H1 (cell line): ENCODE measurements at regions not wholly inside any gene's neighbourhood (a gene's known extent, or its start where the extent isn't known, plus 50 kb on each side); places are given as distances from the start of the nearest gene placed in this dataset.

ENCODE experiments used
- CTCF ChIA-PET: fragments of 300-600 bp; sonication (Branson Sonifier 250); formaldehyde crosslinking; loops from one replicate; lab custom pipeline; 2021; ENCODE audit not compliant: partially characterized antibody; lab: Charles Lee
- POLR2A ChIA-PET: fragments of 300-600 bp; sonication (Branson Sonifier 250); formaldehyde crosslinking; loops from one replicate; lab custom pipeline; 2021; ENCODE audit warnings: inconsistent platforms; ENCODE audit not compliant: partially characterized antibody; lab: Charles Lee
- DNase-seq, 2 experiments: peaks; one replicate each; pipeline versions ENCODE4 v3.0.0 to v3.0.0-alpha.2; 2010 to 2022; ENCODE audit warnings: low spot score in 2 of 2, low read depth in 1 of 2, mixed read lengths in 1 of 2
- FAIRE-seq: peaks from 2 replicates; lab custom pipeline; 2011; peaks lifted over from hg19 to GRCh38; lab: Jason Lieb, UNC
- H2AFZ ChIP-seq: 2 replicates; pipeline ENCODE4 v1.8.1; 2012; ENCODE audit warnings: low read length, inconsistent platforms
- H2AK5ac ChIP-seq: 2 replicates; pipeline ENCODE4 v1.6.1; 2013; ENCODE audit warnings: low read depth, low read length
- H2BK120ac ChIP-seq: replicated peaks from 2 replicates; pipeline ENCODE3; 2013; ENCODE audit warnings: low read depth, low read length, inconsistent platforms
- H2BK12ac ChIP-seq: 2 replicates; pipeline ENCODE4 v1.6.1; 2013; ENCODE audit warnings: low read depth, low read length
- H2BK15ac ChIP-seq: 2 replicates; pipeline ENCODE4 v1.6.1; 2013; ENCODE audit warnings: low read length
- H2BK20ac ChIP-seq: 2 replicates; pipeline ENCODE4 v1.6.1; 2013; ENCODE audit warnings: low read length
- H2BK5ac ChIP-seq: 2 replicates; pipeline ENCODE4 v1.6.1; 2013; ENCODE audit warnings: low read depth, low read length
- H3K14ac ChIP-seq: 2 replicates; pipeline ENCODE4 v1.6.1; 2013; ENCODE audit warnings: inconsistent platforms; ENCODE audit not compliant: insufficient read length
- H3K18ac ChIP-seq: 2 replicates; pipeline ENCODE4 v1.6.1; 2013; ENCODE audit warnings: low read length; ENCODE audit errors: extremely low read depth
- H3K23ac ChIP-seq: 2 replicates; pipeline ENCODE4 v1.6.1; 2013; ENCODE audit warnings: inconsistent platforms; ENCODE audit not compliant: insufficient read length
- H3K23me2 ChIP-seq: 2 replicates; pipeline ENCODE4 v1.6.1; 2013; ENCODE audit warnings: low read depth, low read length
- H3K27ac ChIP-seq: 2 replicates; pipeline ENCODE4 v1.6.1; 2011; ENCODE audit warnings: low read depth, low read length, inconsistent platforms
- H3K27me3 ChIP-seq, 4 experiments: replicated peaks in 1 of 4; 1 replicate in 1 of 4; 2 replicates in 3 of 4; pipeline versions ENCODE4 v1.6.1 to v1.8.1; 2011 to 2013; ENCODE audit warnings: low read length in 3 of 4, mild to moderate bottlenecking in 3 of 4, inconsistent platforms in 2 of 4, mixed read lengths in 2 of 4, moderate library complexity in 1 of 4; ENCODE audit not compliant: control insufficient read depth in 3 of 4, insufficient read depth in 3 of 4; ENCODE audit errors: extremely low read depth in 1 of 4
- H3K36me3 ChIP-seq, 4 experiments: 2 replicates each; pipeline versions ENCODE4 v1.6.1 to v1.8.1; 2011 to 2013; ENCODE audit warnings: mild to moderate bottlenecking in 4 of 4, low read length in 3 of 4, moderate library complexity in 2 of 4, control low read depth in 1 of 4, inconsistent platforms in 1 of 4; ENCODE audit not compliant: insufficient read depth in 4 of 4, control insufficient read depth in 2 of 4
- H3K4ac ChIP-seq: replicated peaks from 2 replicates; pipeline ENCODE3; 2013; ENCODE audit warnings: low read length, low read depth, mixed read lengths, inconsistent platforms; ENCODE audit not compliant: insufficient read length
- H3K4me1 ChIP-seq, 4 experiments: replicated peaks in 1 of 4; 1 replicate in 1 of 4; 2 replicates in 3 of 4; pipeline versions ENCODE4 v1.6.1 to v1.8.1; 2011 to 2013; ENCODE audit warnings: low read length in 3 of 4, inconsistent platforms in 2 of 4, mixed read lengths in 1 of 4; ENCODE audit not compliant: insufficient read depth in 4 of 4, control insufficient read depth in 3 of 4
- H3K4me2 ChIP-seq, 2 experiments: 2 replicates each; pipeline versions ENCODE4 v1.6.1 to v1.8.1; 2011 to 2013; ENCODE audit warnings: low read depth in 2 of 2, low read length in 2 of 2, control low read depth in 1 of 2, inconsistent platforms in 1 of 2, mild to moderate bottlenecking in 1 of 2; ENCODE audit not compliant: insufficient read depth in 1 of 2
- H3K4me3 ChIP-seq, 4 experiments: fragments of 200-600, 300-600 bp in 1 of 4; sonication (generic), shearing (Covaris generic), sonication (Bioruptor Twin) in 1 of 4; 2 replicates each; pipeline versions ENCODE4 v1.5.1 to v1.8.1; 2011 to 2016; ENCODE audit warnings: low read length in 4 of 4, low read depth in 3 of 4, control low read depth in 2 of 4, inconsistent platforms in 2 of 4, mild to moderate bottlenecking in 2 of 4, mixed read lengths in 1 of 4, moderate library complexity in 1 of 4; ENCODE audit not compliant: insufficient read depth in 2 of 4; ENCODE audit errors: extremely low read depth in 1 of 4
- H3K56ac ChIP-seq: replicated peaks from 2 replicates; pipeline ENCODE3; 2013; ENCODE audit warnings: low read depth, mild to moderate bottlenecking, mixed read lengths, low read length, inconsistent platforms; ENCODE audit not compliant: insufficient read length
- H3K79me1 ChIP-seq: 2 replicates; pipeline ENCODE4 v1.6.1; 2013; ENCODE audit warnings: low read depth, low read length, control low read depth
- H3K79me2 ChIP-seq, 2 experiments: 2 replicates each; pipeline versions ENCODE4 v1.6.1 to v1.8.1; 2012 to 2013; ENCODE audit warnings: low read length in 2 of 2, mild to moderate bottlenecking in 2 of 2, inconsistent platforms in 1 of 2; ENCODE audit not compliant: insufficient read depth in 2 of 2, control insufficient read depth in 1 of 2
- H3K9ac ChIP-seq, 4 experiments: replicated peaks in 1 of 4; 1 replicate in 1 of 4; 2 replicates in 3 of 4; pipeline versions ENCODE4 v1.6.1 to v1.8.1; 2011 to 2013; ENCODE audit warnings: low read depth in 3 of 4, low read length in 3 of 4, control low read depth in 2 of 4, mild to moderate bottlenecking in 2 of 4, moderate library complexity in 2 of 4, inconsistent platforms in 1 of 4; ENCODE audit errors: extremely low read depth in 1 of 4
- H3K9me3 ChIP-seq, 2 experiments: 2 replicates each; pipeline versions ENCODE4 v1.6.1 to v1.8.1; 2012 to 2013; ENCODE audit warnings: mild to moderate bottlenecking in 2 of 2, moderate library complexity in 2 of 2, control low read depth in 1 of 2, inconsistent platforms in 1 of 2, low read depth in 1 of 2, low read length in 1 of 2, mixed read lengths in 1 of 2; ENCODE audit not compliant: insufficient read depth in 2 of 2
- H4K20me1 ChIP-seq, 2 experiments: replicated peaks in 1 of 2; 2 replicates each; pipeline versions ENCODE3 to v1.8.1; 2011 to 2013; ENCODE audit warnings: inconsistent platforms in 2 of 2, low read length in 2 of 2, mild to moderate bottlenecking in 1 of 2; ENCODE audit not compliant: insufficient read depth in 2 of 2, control insufficient read depth in 1 of 2
- H4K5ac ChIP-seq: 2 replicates; pipeline ENCODE4 v1.6.1; 2013; ENCODE audit warnings: low read length, low read depth, mixed read lengths, inconsistent platforms; ENCODE audit not compliant: insufficient read length
- H4K8ac ChIP-seq: 2 replicates; pipeline ENCODE4 v1.8.0; 2013; ENCODE audit warnings: mild to moderate bottlenecking, moderate library complexity, low read length, inconsistent platforms; ENCODE audit not compliant: insufficient read depth; ENCODE audit errors: extremely low read depth
- H4K91ac ChIP-seq: replicated peaks from 2 replicates; pipeline ENCODE3; 2013; ENCODE audit warnings: low read length, mixed read lengths, inconsistent platforms; ENCODE audit not compliant: insufficient read length
- BRCA1 ChIP-seq: IDR thresholded peaks from 2 replicates; pipeline ENCODE4 v1.6.1; 2012; ENCODE audit warnings: low read depth, low read length, improper control_type of control experiment
- RFX5 ChIP-seq: IDR thresholded peaks from 2 replicates; pipeline ENCODE4 v1.6.1; 2011; ENCODE audit warnings: low read depth, low read length, improper control_type of control experiment, borderline replicate concordance
- SAP30 ChIP-seq: fragments of 300-600 bp; sonication (generic); IDR thresholded peaks from 2 replicates; pipeline ENCODE4 v1.7.1; 2012; ENCODE audit warnings: low read length, moderate library complexity, mild to moderate bottlenecking, inconsistent platforms; ENCODE audit not compliant: insufficient read depth, insufficient replicate concordance
- SIN3A ChIP-seq, 2 experiments: IDR thresholded peaks in 1 of 2; conservative IDR thresholded peaks in 1 of 2; 2 replicates each; pipeline ENCODE4 v1.6.1; 2011 to 2012; ENCODE audit warnings: low read length in 2 of 2, improper control_type of control experiment in 1 of 2, low read depth in 1 of 2, mild to moderate bottlenecking in 1 of 2
- YY1 ChIP-seq: IDR thresholded peaks from 2 replicates; pipeline ENCODE4 v1.6.1; 2011; ENCODE audit warnings: low read depth, mild to moderate bottlenecking, low read length
- WGBS, 2 experiments: shearing (Covaris generic) in 1 of 2; methylation state at CpG; one replicate each; pipeline versions ENCODE4 v1.1.6 to v1.1.7; 2013 to 2015; ENCODE audit warnings: low lambda C conversion rate in 2 of 2, mixed read lengths in 2 of 2, inconsistent platforms in 1 of 2, low coverage in 1 of 2, missing lambda C conversion rate in 1 of 2; ENCODE audit not compliant: insufficient replicate concordance in 2 of 2, insufficient coverage in 1 of 2, insufficient read length in 1 of 2; ENCODE audit errors: extremely low coverage in 1 of 2, missing lambda C conversion rate in 1 of 2; 5-methylcytosine and 5-hydroxymethylcytosine counted together
- TF ChIP-seq, protein P1 (sequence below): IDR thresholded peaks from 2 replicates; pipeline ENCODE4 v1.6.1; 2012; ENCODE audit warnings: inconsistent platforms
- TF ChIP-seq, protein P2 (sequence below): IDR thresholded peaks from 2 replicates; pipeline ENCODE4 v1.6.1; 2011; ENCODE audit warnings: low read length, improper control_type of control experiment

DNA sequence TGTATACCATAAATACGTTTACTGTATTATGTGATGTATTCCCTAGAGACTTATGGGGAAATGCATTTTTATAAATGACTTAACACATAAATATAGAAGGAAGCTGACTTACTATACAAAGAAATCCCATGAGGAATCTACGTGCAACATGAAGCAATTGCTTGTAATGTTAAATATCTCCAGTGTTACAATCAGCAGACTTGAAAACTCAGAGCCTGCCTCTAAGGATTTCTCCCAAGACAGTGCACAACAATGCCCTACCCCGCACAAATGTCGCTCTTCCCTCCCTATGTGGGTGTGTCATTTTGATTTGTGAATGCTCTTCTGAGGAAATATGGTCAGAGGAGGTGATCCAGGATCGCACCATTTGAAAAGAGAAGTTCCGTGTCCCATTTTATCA, 629.0 kb downstream of the NR2F2 start:
- Histone ChIP-seq H2BK20ac (no peak overlapping the region), H4K5ac (no peak overlapping the region), H2AK5ac (no peak overlapping the region), H2BK15ac (no peak overlapping the region), H2BK5ac (no peak overlapping the region), H3K14ac (no peak overlapping the region), H3K23me2 (no peaks in the 10 kb centered on the region), H2BK120ac (no peak overlapping the region), H3K79me1 (no peaks in the 10 kb centered on the region), H4K91ac (no peak overlapping the region), H3K27ac (no peak overlapping the region), H2BK12ac (no peak overlapping the region), H3K36me3 (no peaks in the 10 kb centered on the region), H3K18ac (no peak overlapping the region)
- POLR2A ChIA-PET = no interaction called here
- FAIRE-seq = no peak
- TF ChIP-seq, protein P1, sequence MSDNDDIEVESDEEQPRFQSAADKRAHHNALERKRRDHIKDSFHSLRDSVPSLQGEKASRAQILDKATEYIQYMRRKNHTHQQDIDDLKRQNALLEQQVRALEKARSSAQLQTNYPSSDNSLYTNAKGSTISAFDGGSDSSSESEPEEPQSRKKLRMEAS = no peak
- no peak for TF ChIP-seq YY1
- TF ChIP-seq, protein P2, sequence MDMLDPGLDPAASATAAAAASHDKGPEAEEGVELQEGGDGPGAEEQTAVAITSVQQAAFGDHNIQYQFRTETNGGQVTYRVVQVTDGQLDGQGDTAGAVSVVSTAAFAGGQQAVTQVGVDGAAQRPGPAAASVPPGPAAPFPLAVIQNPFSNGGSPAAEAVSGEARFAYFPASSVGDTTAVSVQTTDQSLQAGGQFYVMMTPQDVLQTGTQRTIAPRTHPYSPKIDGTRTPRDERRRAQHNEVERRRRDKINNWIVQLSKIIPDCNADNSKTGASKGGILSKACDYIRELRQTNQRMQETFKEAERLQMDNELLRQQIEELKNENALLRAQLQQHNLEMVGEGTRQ = no peak
- no peak for TF ChIP-seq SIN3A (conservative IDR thresholded peaks at IDR 0.05 in 1 of 2, IDR thresholded peaks at IDR 0.05 in 1 of 2; ENCODE audit: low read depth in 1 of 2, low read length in 2 of 2)
- TF ChIP-seq RFX5 = no peak
- TF ChIP-seq BRCA1 = no peak
- TF ChIP-seq SAP30 = no peak
- TF ChIP-seq, all 59 proteins: peak for 0
- no peak overlapping the region for H3K23ac ChIP-seq
- H3K4me1 ChIP-seq = no peaks in the 10 kb centered on the region
- no peaks in the 10 kb centered on the region for H3K27me3 ChIP-seq
- H4K20me1 ChIP-seq = no peaks in the 10 kb centered on the region
- H2AFZ ChIP-seq = no peak overlapping the region
- H3K9me3 ChIP-seq = no peaks in the 10 kb centered on the region
- H4K8ac ChIP-seq = no peak overlapping the region
- H3K4me3 ChIP-seq = no peak overlapping the region
- H3K9ac ChIP-seq = no peak overlapping the region
- no peak for DNase-seq
- CTCF ChIA-PET = interaction anchor here (1.4 kb wide), 1 partner anchor 46 kb away, joined by 4 read pairs; no protein-coding TSS in a partner anchor
- H3K79me2 ChIP-seq = no peaks in the 10 kb centered on the region
- H3K4ac ChIP-seq = no peak overlapping the region
- no peak overlapping the region for H3K4me2 ChIP-seq
- H3K56ac ChIP-seq = no peak overlapping the region
- WGBS, 2 experiments = 89% methylated on average over 6 of the region's 6 CpGs; no CpG with 5 or more reads in 1 of the 2 experiments
